ENCODE measurements at regions not wholly inside any gene's neighbourhood (a gene's known extent, or its start where the extent isn't known, plus 50 kb on each side); places are given as distances from the start of the nearest gene placed in this dataset.

- FAIRE-seq (no peak), ATAC-seq (no peak), DNase-seq (ENCODE audit: low spot score) (no peak)
- in situ Hi-C loops (cut with HindIII; ENCODE audit: extremely low pct_ligation_motif_present, low pct_unique_long_range_greater_than_20kb), result loop anchor here (10.0 kb wide), 1 partner anchor 557 kb away; no protein-coding TSS in a partner anchor
- Histone ChIP-seq H3K27ac (ENCODE audit: extremely low read length, insufficient read depth, low read length) (no peak overlapping the region), H3K36me3 (replicated peaks in 1 of 2; ENCODE audit: control insufficient read depth in 1 of 2, insufficient read depth in 2 of 2, low read length in 2 of 2) (no peaks in the 10 kb centered on the region), H4K20me1 (ENCODE audit: insufficient read depth, low read length) (no peaks in the 10 kb centered on the region), H3K9ac (ENCODE audit: insufficient read depth, low read depth, low read length) (no peak overlapping the region), H3K4me3 (replicated peaks in 1 of 3; ENCODE audit: insufficient read depth in 1 of 3, low read depth in 2 of 3, low read length in 3 of 3) (no peak overlapping the region), H3K4me1 (ENCODE audit: insufficient read depth, low read length) (no peaks in the 10 kb centered on the region), H3K4me2 (ENCODE audit: low read depth, low read length) (no peak overlapping the region), H3K9me3 (ENCODE audit: low read length) (no peaks in the 10 kb centered on the region), H3K79me2 (ENCODE audit: insufficient read depth, low read length) (no peaks in the 10 kb centered on the region), H3K27me3 (ENCODE audit: control insufficient read depth in 1 of 2, insufficient read depth in 2 of 2, low read length in 2 of 2) (no peaks in the 10 kb centered on the region), H2AFZ (ENCODE audit: low read length) (no peak overlapping the region)
- ChIA-PET POLR2A (no interaction called here), CTCF (ENCODE audit: low intra/inter-chr PET ratio, low total read pairs) (no interaction called here)
- intact Hi-C loops (cut with micrococcal nuclease; ENCODE audit: unreplicated experiment), result no loop called here
- TF ChIP-seq STAG1 (CRISPR knock-in tag; IDR thresholded peaks at IDR 0.05), result no peak
- BruUV-seq (replicated peaks), result no TSS peak
- WGBS (ENCODE audit: low lambda C conversion rate), result 0% methylated on average over 1 of the region's 1 CpG
Measured at GRCh38 chrX:131621650-131622049, 77.8 kb downstream of the OR13H1 start.

- intact Hi-C loops (cut with micrococcal nuclease; ENCODE audit: unreplicated experiment), result no loop called here
- CTCF ChIA-PET (ENCODE audit: low intra/inter-chr PET ratio, low total read pairs), result no interaction called here
- Histone ChIP-seq H2AFZ (ENCODE audit: low read length) (no peak overlapping the region), H3K9me3 (ENCODE audit: low read length) (no peaks in the 10 kb centered on the region), H3K4me3 (replicated peaks in 1 of 3; ENCODE audit: insufficient read depth in 1 of 3, low read depth in 2 of 3, low read length in 3 of 3) (no peak overlapping the region), H3K36me3 (replicated peaks in 1 of 2; ENCODE audit: control insufficient read depth in 1 of 2, insufficient read depth in 2 of 2, low read length in 2 of 2) (no peaks in the 10 kb centered on the region), H3K79me2 (ENCODE audit: insufficient read depth, low read length) (no peaks in the 10 kb centered on the region), H3K27ac (ENCODE audit: extremely low read length, insufficient read depth, low read length) (no peak overlapping the region), H3K9ac (ENCODE audit: insufficient read depth, low read depth, low read length) (no peak overlapping the region), H3K27me3 (ENCODE audit: control insufficient read depth in 1 of 2, insufficient read depth in 2 of 2, low read length in 2 of 2) (no peaks in the 10 kb centered on the region), H4K20me1 (ENCODE audit: insufficient read depth, low read length) (no peaks in the 10 kb centered on the region), H3K4me2 (ENCODE audit: low read depth, low read length) (no peak overlapping the region), H3K4me1 (ENCODE audit: insufficient read depth, low read length) (no peaks in the 10 kb centered on the region)
- WGBS (ENCODE audit: low lambda C conversion rate), result 25% methylated on average over 3 of the region's 3 CpGs
- TF ChIP-seq STAG1 (CRISPR knock-in tag; IDR thresholded peaks at IDR 0.05) (peak; percentile 25; the same call in 1 of the 2 replicates), CTCF (CRISPR knock-in tag; IDR thresholded peaks at IDR 0.05) (peak; percentile 17; the same call in 1 of the 2 replicates), EP300 (IDR thresholded peaks at IDR 0.05; ENCODE audit: low read depth in 2 of 2, low read length in 2 of 2) (no peak), EP300 (CRISPR knock-in tag; IDR thresholded peaks at IDR 0.05; ENCODE audit: borderline replicate concordance) (no peak)
- FAIRE-seq (no peak), DNase-seq (ENCODE audit: low spot score) (no peak), ATAC-seq (no peak)
- BruUV-seq (replicated peaks), result no TSS peak
- in situ Hi-C loops (cut with HindIII; ENCODE audit: extremely low pct_ligation_motif_present, low pct_unique_long_range_greater_than_20kb), result loop anchor here (10.0 kb wide), 1 partner anchor 562 kb away; no protein-coding TSS in a partner anchor
- POLR2A ChIA-PET, result no interaction called here
Measured at GRCh38 chrX:131626681-131627296, 82.9 kb downstream of the OR13H1 start.

Data from HepG2 (cell line).